22Rv1 (cell line): ENCODE measurements at regions not wholly inside any gene's neighbourhood (a gene's known extent, or its start where the extent isn't known, plus 50 kb on each side); places are given as distances from the start of the nearest gene placed in this dataset.

ENCODE experiments used
- ZFX ChIP-seq: fragments of 450-650 bp; IDR thresholded peaks from 2 replicates; pipeline ENCODE4 v1.6.1; 2017; ENCODE audit warnings: antibody characterized with exemption, borderline replicate concordance
- TF ChIP-seq, protein P1 (sequence below): fragments of 450-650 bp; IDR thresholded peaks from 2 replicates; pipeline ENCODE4 v1.5.1; 2017; ENCODE audit warnings: mild to moderate bottlenecking

DNA sequence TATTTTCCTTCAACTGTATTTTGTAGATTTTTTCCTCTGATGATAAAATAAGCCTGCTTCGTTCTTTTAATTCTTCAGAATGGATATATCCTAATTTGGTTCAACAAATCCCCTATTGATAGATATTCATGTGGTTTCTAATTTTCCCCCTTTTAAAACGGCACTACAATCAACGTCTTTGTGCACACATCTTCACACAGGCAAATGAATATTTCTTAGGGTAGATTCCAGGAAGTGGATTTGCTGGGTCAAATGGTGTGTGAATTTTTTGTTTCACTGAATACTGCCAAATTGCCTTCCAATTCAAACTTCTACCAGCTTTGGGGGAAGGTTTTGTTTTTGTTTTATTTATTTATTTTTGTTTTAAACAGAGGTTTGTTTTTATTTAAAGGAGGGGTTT lies 287.2 kb downstream of the FOXO1 start:
- TF ChIP-seq, protein P1, sequence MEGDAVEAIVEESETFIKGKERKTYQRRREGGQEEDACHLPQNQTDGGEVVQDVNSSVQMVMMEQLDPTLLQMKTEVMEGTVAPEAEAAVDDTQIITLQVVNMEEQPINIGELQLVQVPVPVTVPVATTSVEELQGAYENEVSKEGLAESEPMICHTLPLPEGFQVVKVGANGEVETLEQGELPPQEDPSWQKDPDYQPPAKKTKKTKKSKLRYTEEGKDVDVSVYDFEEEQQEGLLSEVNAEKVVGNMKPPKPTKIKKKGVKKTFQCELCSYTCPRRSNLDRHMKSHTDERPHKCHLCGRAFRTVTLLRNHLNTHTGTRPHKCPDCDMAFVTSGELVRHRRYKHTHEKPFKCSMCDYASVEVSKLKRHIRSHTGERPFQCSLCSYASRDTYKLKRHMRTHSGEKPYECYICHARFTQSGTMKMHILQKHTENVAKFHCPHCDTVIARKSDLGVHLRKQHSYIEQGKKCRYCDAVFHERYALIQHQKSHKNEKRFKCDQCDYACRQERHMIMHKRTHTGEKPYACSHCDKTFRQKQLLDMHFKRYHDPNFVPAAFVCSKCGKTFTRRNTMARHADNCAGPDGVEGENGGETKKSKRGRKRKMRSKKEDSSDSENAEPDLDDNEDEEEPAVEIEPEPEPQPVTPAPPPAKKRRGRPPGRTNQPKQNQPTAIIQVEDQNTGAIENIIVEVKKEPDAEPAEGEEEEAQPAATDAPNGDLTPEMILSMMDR: no peak
- no peak for TF ChIP-seq ZFX
